GM23338 (cell line): ENCODE measurements at regions not wholly inside any gene's neighbourhood (a gene's known extent, or its start where the extent isn't known, plus 50 kb on each side); places are given as distances from the start of the nearest gene placed in this dataset.

Experiments
- ATAC-seq: fragments of 200-7000 bp; cut with Tn5 transposase; 3 replicates; pipeline ENCODE4 v1.9.1; 2020
- DNase-seq: peaks from one replicate; pipeline ENCODE4 v3.0.0-alpha.2; 2015; ENCODE audit warnings: low spot score
- H2AFZ ChIP-seq: fragments of 200-600 bp; sonication (generic); 2 replicates; pipeline ENCODE4 v1.8.0; 2016; ENCODE audit warnings: antibody characterized with exemption, mild to moderate bottlenecking, moderate library complexity
- H3F3A ChIP-seq: fragments of 200-600 bp; sonication (generic); replicated peaks from 2 replicates; pipeline ENCODE4 v1.8.0; 2017; ENCODE audit warnings: antibody characterized with exemption, mixed run types, low read depth
- H3K27ac ChIP-seq: fragments of 200-600 bp; sonication (generic); 2 replicates; pipeline ENCODE4 v1.6.1; 2016; ENCODE audit warnings: low read depth
- H3K27me3 ChIP-seq: fragments of 200-600 bp; sonication (generic); 2 replicates; pipeline ENCODE4 v1.8.0; 2016; ENCODE audit warnings: mild to moderate bottlenecking, mixed run types, moderate library complexity; ENCODE audit not compliant: insufficient read depth
- H3K36me3 ChIP-seq: fragments of 200-600 bp; sonication (generic); 2 replicates; pipeline ENCODE4 v1.8.0; 2016; ENCODE audit warnings: mild to moderate bottlenecking; ENCODE audit not compliant: insufficient read depth
- H3K4me1 ChIP-seq: fragments of 200-600 bp; sonication (generic); 2 replicates; pipeline ENCODE4 v1.8.0; 2016; ENCODE audit warnings: mild to moderate bottlenecking, moderate library complexity; ENCODE audit not compliant: insufficient read depth
- H3K4me2 ChIP-seq: fragments of 200-600 bp; sonication (generic); 2 replicates; pipeline ENCODE4 v1.7.1; 2017; ENCODE audit warnings: mixed run types
- H3K4me3 ChIP-seq: fragments of 200-600 bp; sonication (generic); 2 replicates; pipeline ENCODE4 v1.6.1; 2016; ENCODE audit warnings: mixed run types
- H3K79me2 ChIP-seq: fragments of 200-600 bp; sonication (generic); replicated peaks from 2 replicates; pipeline ENCODE4 v1.8.0; 2017; ENCODE audit warnings: mild to moderate bottlenecking; ENCODE audit not compliant: insufficient read depth
- H3K9me2 ChIP-seq: fragments of 200-600 bp; sonication (generic); 2 replicates; pipeline ENCODE4 v1.8.0; 2017; ENCODE audit not compliant: insufficient read depth
- H4K20me1 ChIP-seq: fragments of 200-600 bp; sonication (generic); replicated peaks from 2 replicates; pipeline ENCODE4 v1.8.0; 2017; ENCODE audit warnings: mild to moderate bottlenecking; ENCODE audit not compliant: insufficient read depth
- H3K27ac Mint-ChIP-seq: 2 replicates; pipeline ENCODE4 v1.8.0; 2020; ENCODE audit warnings: inconsistent platforms, mild to moderate bottlenecking, moderate library complexity, mixed read lengths
- H3K27me3 Mint-ChIP-seq: 3 replicates; pipeline ENCODE4 v1.8.0; 2022; ENCODE audit warnings: low read depth, mild to moderate bottlenecking, moderate library complexity, mixed read lengths, inconsistent platforms; ENCODE audit not compliant: insufficient read depth, poor library complexity
- H3K36me3 Mint-ChIP-seq: 3 replicates; pipeline ENCODE4 v1.8.0; 2021; ENCODE audit warnings: low read depth, mild to moderate bottlenecking, inconsistent platforms, moderate library complexity, mixed read lengths
- H3K4me1 Mint-ChIP-seq: 3 replicates; pipeline ENCODE4 v1.8.0; 2020; ENCODE audit warnings: mild to moderate bottlenecking, inconsistent platforms, mixed read lengths
- H3K4me3 Mint-ChIP-seq: 3 replicates; pipeline ENCODE4 v1.8.0; 2021; ENCODE audit warnings: moderate library complexity, mild to moderate bottlenecking, inconsistent platforms, mixed read lengths
- H3K9me3 Mint-ChIP-seq: 3 replicates; pipeline ENCODE4 v1.8.0; 2020; ENCODE audit warnings: moderate library complexity, mild to moderate bottlenecking, inconsistent platforms, mixed read lengths
- CREB1 ChIP-seq: fragments of 250-450 bp; sonication (Bioruptor Pico); IDR thresholded peaks from 2 replicates; pipeline ENCODE4 v1.5.0; 2020; ENCODE audit warnings: low read depth, mild to moderate bottlenecking, moderate library complexity
- CTCF ChIP-seq, 2 experiments: fragments of 200-600 bp in 1 of 2; sonication (generic) in 1 of 2; conservative IDR thresholded peaks; 2 replicates each; pipeline versions ENCODE4 v1.5.1 to v1.6.1; 2016 to 2017; ENCODE audit warnings: antibody characterized with exemption in 2 of 2, low read depth in 2 of 2, mild to moderate bottlenecking in 2 of 2, moderate library complexity in 1 of 2
- ETS1 ChIP-seq: IDR thresholded peaks from 2 replicates; pipeline ENCODE4 v1.6.1; 2016; ENCODE audit warnings: antibody characterized with exemption
- EZH2 ChIP-seq: fragments of 200-600 bp; sonication (generic); IDR thresholded peaks from one replicate; pipeline ENCODE4 v1.8.0; 2017; ENCODE audit warnings: antibody characterized with exemption, mild to moderate bottlenecking, low read depth; ENCODE audit not compliant: unreplicated experiment
- EZH2phosphoT487 ChIP-seq: fragments of 200-600 bp; sonication (generic); IDR thresholded peaks from one replicate; pipeline ENCODE4 v1.8.1; 2018; ENCODE audit warnings: antibody characterized with exemption; ENCODE audit not compliant: unreplicated experiment
- JUNB ChIP-seq: IDR thresholded peaks from one replicate; pipeline ENCODE4 v1.6.1; 2016; ENCODE audit warnings: antibody characterized with exemption; ENCODE audit not compliant: unreplicated experiment
- NANOG ChIP-seq: IDR thresholded peaks from 2 replicates; pipeline ENCODE4 v1.6.1; 2016; ENCODE audit warnings: antibody characterized with exemption, borderline replicate concordance
- POLR2AphosphoS5 ChIP-seq: IDR thresholded peaks from 2 replicates; pipeline ENCODE4 v1.6.1; 2016; ENCODE audit warnings: antibody characterized with exemption, low read depth
- REST ChIP-seq: IDR thresholded peaks from one replicate; pipeline ENCODE4 v1.6.1; 2018; ENCODE audit warnings: antibody characterized with exemption; ENCODE audit not compliant: unreplicated experiment
- STAT1 ChIP-seq: IDR thresholded peaks from one replicate; pipeline ENCODE4 v1.6.1; 2016; ENCODE audit warnings: antibody characterized with exemption; ENCODE audit not compliant: unreplicated experiment
- ZNF114 ChIP-seq: fragments of 250-450 bp; sonication (Bioruptor Pico); IDR thresholded peaks from 2 replicates; pipeline ENCODE4 v1.5.0; 2020; ENCODE audit warnings: mild to moderate bottlenecking, moderate library complexity
- ZNF331 ChIP-seq: fragments of 250-450 bp; sonication (Bioruptor Pico); IDR thresholded peaks from 2 replicates; pipeline ENCODE4 v1.5.0; 2020; ENCODE audit warnings: low read depth, mild to moderate bottlenecking, moderate library complexity
- ZNF462 ChIP-seq: fragments of 250-450 bp; sonication (Bioruptor Pico); IDR thresholded peaks from 2 replicates; pipeline ENCODE4 v1.5.0; 2020; ENCODE audit warnings: mild to moderate bottlenecking, moderate library complexity

GRCh38 chr2:6471419-6471818 is 394.3 kb downstream of the CMPK2 start:
- H3K27ac Mint-ChIP-seq = no peak overlapping the region
- H3K4me3 ChIP-seq = no peak overlapping the region
- H3K9me2 ChIP-seq = no peaks in the 10 kb centered on the region; the same call in 1 of the 2 replicates
- no peaks in the 10 kb centered on the region; the same call in 2 of the 3 replicates for H3K36me3 Mint-ChIP-seq
- peaks cover 2% of the 10 kb centered on the region for H3K27me3 Mint-ChIP-seq
- no peaks in the 10 kb centered on the region for H3K4me1 ChIP-seq
- H3K4me1 Mint-ChIP-seq = peaks cover 3% of the 10 kb centered on the region; the same call in 1 of the 3 replicates
- no peaks in the 10 kb centered on the region for H3F3A ChIP-seq
- TF ChIP-seq REST (no peak), CTCF (conservative IDR thresholded peaks at IDR 0.05; ENCODE audit: low read depth in 2 of 2) (no peak), EZH2phosphoT487 (no peak), NANOG (no peak), ZNF462 (CRISPR knock-in tag) (no peak), JUNB (no peak), STAT1 (no peak), EZH2 (no peak), ETS1 (no peak), ZNF114 (CRISPR knock-in tag) (no peak), CREB1 (CRISPR knock-in tag) (no peak), POLR2AphosphoS5 (no peak), ZNF331 (CRISPR knock-in tag) (no peak)
- H3K27me3 ChIP-seq = no peaks in the 10 kb centered on the region
- no peaks in the 10 kb centered on the region for H3K79me2 ChIP-seq
- H3K4me2 ChIP-seq = no peak overlapping the region
- peaks cover 72% of the 10 kb centered on the region for H3K9me3 Mint-ChIP-seq
- H3K27ac ChIP-seq = no peak overlapping the region
- no peak overlapping the region for H2AFZ ChIP-seq
- no peak for ATAC-seq
- H4K20me1 ChIP-seq = no peaks in the 10 kb centered on the region
- H3K36me3 ChIP-seq = no peaks in the 10 kb centered on the region
- no peak overlapping the region for H3K4me3 Mint-ChIP-seq
- no peak for DNase-seq
